NCI-H1436 treated with DMSO at 0.1 percent for 48 hours (cell line): ENCODE measurements at regions not wholly inside any gene's neighbourhood (a gene's known extent, or its start where the extent isn't known, plus 50 kb on each side); places are given as distances from the start of the nearest gene placed in this dataset.
"Not testable (repeated sequence)": the region's sequence is repeated elsewhere in the genome, so short reads cannot be mapped to it uniquely, and the experiment has no call there.

Source experiments
- DNase-seq: peaks from one replicate; lab custom pipeline; 2025; lab: John Stamatoyannopoulos, UW

DNA sequence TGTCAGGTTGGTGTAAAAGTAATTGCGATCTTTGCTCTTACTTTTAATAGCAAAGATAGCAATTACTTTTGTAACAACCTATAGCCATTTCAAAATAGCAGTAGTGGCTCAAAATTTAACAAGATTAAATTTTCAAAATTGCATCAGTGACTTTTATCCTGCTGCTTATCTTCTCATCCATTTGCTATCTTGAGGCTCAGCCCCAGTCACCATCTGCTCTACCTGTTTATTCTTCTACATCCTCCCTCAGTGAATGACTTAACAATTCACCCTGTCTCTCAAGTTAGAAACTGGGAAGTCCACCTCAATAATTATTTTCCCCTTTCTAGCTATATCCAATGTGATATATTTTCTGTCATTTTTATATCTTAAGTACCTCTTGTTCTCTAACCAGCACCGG lies 148.6 kb upstream of the ZNF804A start:
- DNase-seq: no peak

DNA sequence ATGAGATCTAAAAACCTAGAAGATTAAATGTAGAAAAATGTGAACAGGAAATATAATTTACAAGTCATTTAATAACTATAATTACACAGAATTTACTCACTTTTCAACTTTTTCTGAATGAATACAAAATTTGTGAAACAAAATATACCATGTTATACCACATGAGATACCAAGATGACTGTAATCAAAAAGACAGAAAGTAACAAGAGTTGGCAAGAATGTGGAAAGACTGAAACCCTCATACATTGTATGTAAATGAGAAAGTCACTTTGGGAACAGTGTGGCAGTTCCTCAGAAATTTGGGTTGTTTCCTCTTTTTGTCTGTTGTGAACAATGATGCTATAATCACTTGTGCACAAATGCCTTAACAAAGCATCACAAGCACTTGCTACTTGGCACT lies 145.4 kb upstream of the ZNF804A start:
- DNase-seq: no peak

DNA sequence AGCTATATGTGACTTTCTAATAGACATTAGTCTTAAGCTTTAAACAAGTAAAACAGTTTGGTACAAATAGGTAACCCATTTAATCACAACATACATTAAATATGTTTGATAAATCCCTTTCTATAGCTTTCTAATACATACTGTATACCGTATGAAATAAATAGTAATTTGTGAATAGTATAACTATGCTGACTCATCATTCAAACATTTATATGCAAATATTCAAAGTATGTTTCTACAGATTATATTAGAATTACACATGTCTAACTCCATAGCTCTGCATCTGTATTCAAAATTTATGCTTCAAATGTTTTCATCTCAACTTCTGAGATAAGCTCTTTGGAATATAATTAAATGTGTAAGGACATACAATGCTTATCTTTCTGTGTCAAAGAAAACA lies 142.7 kb upstream of the ZNF804A start:
- no peak for DNase-seq

GRCh38 chr2:184456693-184457092 lies 141.6 kb upstream of the ZNF804A start:
- not testable (repeated sequence) for DNase-seq

- DNase-seq: no peak
These were observed 135.0 kb upstream of the ZNF804A start for GRCh38 chr2:184463102-184463865.

DNA sequence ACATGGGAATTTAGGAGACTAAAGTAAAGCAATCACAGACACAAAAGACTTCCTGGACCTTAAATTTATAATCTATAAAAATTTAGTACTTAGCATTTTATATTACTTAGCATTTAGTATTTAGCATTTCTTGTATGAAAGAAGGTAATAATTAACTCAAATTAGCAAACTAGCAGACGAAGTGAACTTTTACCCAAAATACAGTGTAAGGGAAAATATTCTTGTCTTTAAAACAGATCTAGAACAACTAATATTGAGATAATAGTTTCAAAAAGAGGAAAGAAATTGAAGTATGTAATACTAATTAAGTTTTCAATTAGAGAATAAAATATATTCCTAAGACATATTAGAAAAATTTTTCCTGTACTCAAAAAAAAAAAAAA lies 134.5 kb upstream of the ZNF804A start:
- DNase-seq: no peak

DNA sequence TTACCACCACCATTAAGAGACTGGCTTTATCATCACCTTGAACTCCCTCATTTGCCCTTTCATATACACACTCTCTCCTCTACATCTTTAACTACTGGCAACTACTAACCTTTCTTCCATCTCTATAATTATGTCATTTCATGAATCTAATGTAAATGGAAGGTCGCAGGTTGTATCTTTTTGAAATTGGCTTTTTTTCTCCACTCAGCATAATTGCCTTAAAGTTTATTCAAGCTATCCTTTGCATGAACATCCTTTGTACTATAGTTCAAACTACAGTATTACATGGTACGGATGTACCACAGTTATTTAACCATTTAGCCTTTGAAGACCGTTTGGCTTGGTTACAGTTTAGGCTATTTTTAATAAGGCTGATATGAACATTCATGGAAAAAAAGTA lies 129.5 kb upstream of the ZNF804A start:
- DNase-seq: no peak

DNA sequence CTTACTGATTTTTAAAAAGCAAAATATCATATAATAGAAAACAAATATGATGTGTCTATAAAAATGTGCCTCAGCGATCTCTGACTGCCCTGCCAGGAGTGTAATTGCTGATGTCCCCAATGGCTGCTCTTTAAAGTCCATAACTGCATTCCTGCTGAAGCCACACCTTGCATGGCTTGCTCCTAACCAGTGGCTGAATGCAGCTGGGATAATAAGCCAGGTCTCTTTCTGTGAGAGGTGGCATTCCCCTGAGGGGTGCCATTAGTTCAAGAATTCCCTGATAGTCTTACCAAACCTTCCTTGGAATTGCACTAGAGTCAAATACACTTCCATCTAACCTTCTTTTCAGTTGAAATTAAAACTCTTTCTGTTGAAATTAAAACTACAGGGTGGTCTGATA lies 125.8 kb upstream of the ZNF804A start:
- DNase-seq: no peak

- no peak for DNase-seq
These were observed 116.5 kb upstream of the ZNF804A start for GRCh38 chr2:184481865-184482264.

- no peak for DNase-seq
These were observed 99.4 kb upstream of the ZNF804A start for GRCh38 chr2:184498936-184499335.

DNA sequence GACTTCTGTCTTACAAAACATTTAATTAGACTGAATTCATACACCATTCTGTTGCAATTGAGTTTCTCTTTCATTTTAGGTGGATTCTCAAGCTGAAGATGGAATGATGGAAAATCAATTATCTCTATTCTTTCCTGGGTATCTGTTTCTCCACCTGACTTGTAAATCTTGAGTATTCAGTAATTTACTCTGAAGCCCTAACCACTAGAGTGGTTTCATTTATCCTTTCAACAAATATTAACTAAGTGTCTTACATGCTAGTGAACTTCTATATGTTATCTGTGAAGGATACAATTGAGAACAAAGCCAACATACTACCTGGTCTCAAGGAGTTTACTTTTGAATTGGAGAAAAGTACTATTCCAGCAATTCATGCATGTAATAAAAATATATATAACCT lies 94.1 kb upstream of the ZNF804A start:
- no peak for DNase-seq

DNA sequence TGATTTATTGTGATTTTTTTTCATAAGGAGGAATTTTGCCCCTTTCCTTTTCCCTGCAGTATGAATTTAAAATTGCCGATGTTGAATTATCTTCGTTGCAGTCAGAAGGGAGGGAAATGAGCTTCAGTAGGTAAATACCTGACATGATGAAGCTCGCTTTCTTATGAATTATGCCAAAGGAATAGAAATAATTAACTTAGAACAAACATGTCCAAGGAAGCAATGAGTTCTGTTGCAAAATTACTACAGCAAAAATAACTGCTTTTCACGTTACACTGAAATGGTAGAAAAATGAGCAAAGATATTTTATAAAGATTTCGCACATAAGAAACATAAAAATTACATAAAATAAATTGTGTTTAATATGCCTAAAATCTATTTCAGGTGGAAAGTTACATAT lies 91.1 kb upstream of the ZNF804A start:
- DNase-seq: no peak

DNA sequence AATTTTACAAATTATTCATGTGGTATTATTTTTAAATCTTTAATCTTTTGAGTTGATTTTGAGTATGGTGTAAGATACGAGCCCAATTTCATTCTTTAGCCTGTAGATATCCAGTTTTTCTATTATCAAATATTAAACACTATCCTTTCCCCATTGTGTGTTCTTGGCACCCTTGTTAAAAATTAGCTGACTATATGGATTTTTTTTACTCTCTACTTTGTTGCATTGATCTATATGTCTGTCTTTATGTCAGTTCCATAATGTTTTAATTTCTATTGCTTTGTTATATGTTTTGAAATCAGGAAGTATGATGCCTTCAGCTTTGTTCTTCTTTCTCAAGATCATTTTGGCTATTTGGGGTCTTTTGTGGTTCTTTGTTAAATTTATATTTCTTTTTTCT lies 80.9 kb upstream of the ZNF804A start:
- no peak for DNase-seq

- DNase-seq: no peak
These were observed 77.9 kb upstream of the ZNF804A start for GRCh38 chr2:184520441-184520840.

- DNase-seq: no peak
These were observed 74.6 kb upstream of the ZNF804A start for GRCh38 chr2:184523732-184524131.

- DNase-seq: no peak
These were observed 73.6 kb upstream of the ZNF804A start for GRCh38 chr2:184524551-184525382.

- no peak for DNase-seq
These were observed 71.3 kb upstream of the ZNF804A start for GRCh38 chr2:184527058-184527457.

DNA sequence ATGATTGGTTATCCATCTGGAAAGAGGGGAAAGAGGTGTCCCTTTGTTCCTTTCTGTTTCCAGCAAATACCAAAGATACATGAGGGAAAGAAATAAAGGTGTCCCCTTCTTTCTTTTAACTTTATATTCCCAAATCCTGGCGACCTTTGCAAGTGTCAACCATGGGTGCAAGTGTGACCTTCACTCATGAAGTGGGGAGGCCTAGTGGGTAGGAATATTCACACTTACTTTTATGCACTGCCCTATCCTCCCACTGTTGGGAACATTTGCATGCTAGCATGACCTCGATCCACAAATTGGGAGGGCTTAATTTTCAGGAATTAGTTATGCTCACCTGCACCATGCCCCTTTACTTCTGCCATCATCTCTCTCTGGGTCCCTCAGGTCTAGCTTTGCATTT lies 70.2 kb upstream of the ZNF804A start:
- no peak for DNase-seq

DNA sequence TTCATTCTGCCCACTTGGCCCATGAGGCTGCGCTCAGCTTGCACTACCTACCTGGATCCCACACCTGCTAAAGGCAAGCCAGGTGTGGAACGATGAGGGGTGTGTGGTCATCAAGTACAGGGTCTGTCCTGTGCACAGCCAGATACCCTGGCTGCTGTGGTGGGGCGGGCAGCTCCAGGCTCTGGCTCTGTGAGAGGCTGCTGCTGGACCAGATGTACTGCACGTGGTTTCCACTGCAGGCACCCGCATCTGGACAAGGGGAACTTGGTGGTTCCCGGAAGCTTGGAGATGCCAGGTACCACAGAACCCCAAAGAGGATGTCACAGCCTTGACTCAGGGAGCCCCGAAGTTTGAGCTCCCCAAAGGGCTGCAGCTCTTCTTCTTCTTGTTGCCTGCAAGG lies 68.1 kb upstream of the ZNF804A start:
- DNase-seq: no peak

GRCh38 chr2:184530959-184531358 lies 67.4 kb upstream of the ZNF804A start:
- DNase-seq: no peak

- no peak for DNase-seq
These were observed 65.8 kb upstream of the ZNF804A start for GRCh38 chr2:184532551-184532950.

- no peak for DNase-seq
These were observed 63.3 kb upstream of the ZNF804A start for GRCh38 chr2:184534986-184535385.

GRCh38 chr2:184540246-184540789 lies 58.0 kb upstream of the ZNF804A start:
- DNase-seq: no peak
